ENCODE measurements at regions not wholly inside any gene's neighbourhood (a gene's known extent, or its start where the extent isn't known, plus 50 kb on each side); places are given as distances from the start of the nearest gene placed in this dataset.

- no peak for DNase-seq
Observed at GRCh38 chr13:79749984-79750551, 269.1 kb downstream of the NDFIP2 start.

GRCh38 chr13:79749566-79749965, 268.6 kb downstream of the NDFIP2 start:
- DNase-seq = no peak

- DNase-seq = no peak
Observed at GRCh38 chr13:79745081-79745480, 264.1 kb downstream of the NDFIP2 start.

DNA sequence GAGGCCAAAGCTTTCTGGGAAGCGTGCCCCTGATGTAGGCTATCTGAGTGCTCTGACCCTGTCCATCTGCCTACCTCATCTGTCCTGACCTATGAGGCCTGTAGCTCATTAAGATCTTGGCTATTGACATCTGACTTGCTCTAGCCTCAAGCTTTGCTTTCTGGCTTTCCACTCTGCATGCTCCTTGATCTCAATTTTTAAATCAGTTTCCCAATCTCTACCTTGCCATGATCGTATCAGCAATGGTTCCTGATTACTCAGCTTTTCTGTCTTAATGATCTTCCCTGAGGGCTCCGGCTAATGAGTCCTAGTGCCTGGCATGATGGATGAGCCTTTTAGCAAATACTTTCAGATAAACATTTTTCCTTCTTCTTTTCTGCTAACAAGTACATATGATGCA, 262.0 kb downstream of the NDFIP2 start:
- DNase-seq = no peak

- no peak for DNase-seq
Observed at GRCh38 chr13:79740991-79741390, 260.0 kb downstream of the NDFIP2 start.

DNA sequence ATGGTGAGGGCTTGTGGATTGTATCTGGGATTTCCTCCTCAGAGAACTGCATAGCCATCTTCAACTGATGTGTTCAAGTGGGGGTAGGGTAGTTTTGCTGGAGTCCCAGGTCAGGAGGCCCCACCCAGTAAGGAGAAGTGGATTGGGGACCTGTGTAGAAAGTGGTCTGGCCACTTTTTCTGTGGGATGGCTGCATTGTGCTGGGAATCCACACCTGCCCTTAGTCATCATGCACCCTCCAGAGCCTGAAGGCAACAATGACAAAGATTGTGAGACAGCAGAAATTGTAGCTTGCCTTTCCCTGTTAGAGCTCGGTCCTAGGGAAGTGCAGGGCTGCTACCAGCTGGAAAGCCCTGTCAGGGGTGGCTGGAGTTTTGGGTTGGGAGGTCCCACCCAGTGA, 255.4 kb downstream of the NDFIP2 start:
- DNase-seq = no peak

- DNase-seq = no peak
Observed at GRCh38 chr13:79735228-79735627, 254.3 kb downstream of the NDFIP2 start.

DNA sequence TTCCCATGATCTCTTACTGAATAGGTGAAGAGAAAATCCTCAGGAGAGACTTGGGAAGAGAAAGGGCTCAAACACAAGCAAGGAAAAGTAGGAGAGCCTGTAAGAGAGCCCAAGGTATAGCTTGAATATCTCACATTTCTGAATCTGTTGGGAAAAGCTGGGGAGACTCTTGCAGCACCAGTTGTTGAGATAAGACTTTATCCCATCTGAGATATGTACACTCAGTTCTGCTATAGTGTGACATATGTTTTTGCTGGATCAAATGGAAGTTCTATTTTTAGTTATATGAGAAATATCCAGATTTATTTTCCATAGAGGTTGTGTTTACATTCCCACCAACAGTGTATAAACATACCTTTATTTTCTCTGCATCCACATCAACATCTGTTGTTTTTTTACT, 246.1 kb downstream of the NDFIP2 start:
- DNase-seq = no peak

GRCh38 chr13:79725841-79726240, 244.9 kb downstream of the NDFIP2 start:
- no peak for DNase-seq

DNA sequence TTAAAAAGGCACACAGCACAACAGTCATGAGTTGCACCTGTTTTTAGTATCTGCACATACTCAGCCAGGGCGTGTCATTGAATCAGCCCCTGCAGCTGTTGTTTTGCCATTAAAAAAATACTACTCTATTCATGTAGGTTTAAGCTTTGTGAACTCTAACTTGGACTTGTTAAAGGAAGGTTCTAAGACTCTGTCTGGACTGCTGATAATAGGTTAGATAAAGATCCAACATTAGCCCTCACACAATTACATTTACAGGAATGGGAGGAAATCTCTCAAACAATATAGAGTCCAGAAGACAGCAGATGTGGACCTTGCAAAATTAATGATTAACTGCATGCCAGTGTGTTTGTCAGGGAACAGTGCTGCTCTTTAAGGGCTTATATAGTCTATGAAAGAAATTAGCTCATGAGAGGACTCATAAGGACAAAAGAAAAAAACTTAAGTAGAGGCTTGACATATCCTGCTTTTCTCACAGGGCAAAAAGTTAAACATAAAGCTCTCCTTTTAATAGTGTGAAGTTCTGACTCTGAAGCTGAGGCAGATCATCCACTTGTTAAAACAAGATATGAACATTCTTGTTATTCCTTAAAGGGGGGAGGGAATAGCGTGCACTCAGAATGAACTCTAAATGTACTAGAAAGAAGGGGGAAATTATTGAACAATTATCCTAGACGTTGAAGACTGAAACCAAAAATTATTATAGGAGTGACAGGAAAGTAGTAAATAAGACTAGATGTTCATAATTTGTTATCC, 243.6 kb downstream of the NDFIP2 start:
- no peak for DNase-seq

DNA sequence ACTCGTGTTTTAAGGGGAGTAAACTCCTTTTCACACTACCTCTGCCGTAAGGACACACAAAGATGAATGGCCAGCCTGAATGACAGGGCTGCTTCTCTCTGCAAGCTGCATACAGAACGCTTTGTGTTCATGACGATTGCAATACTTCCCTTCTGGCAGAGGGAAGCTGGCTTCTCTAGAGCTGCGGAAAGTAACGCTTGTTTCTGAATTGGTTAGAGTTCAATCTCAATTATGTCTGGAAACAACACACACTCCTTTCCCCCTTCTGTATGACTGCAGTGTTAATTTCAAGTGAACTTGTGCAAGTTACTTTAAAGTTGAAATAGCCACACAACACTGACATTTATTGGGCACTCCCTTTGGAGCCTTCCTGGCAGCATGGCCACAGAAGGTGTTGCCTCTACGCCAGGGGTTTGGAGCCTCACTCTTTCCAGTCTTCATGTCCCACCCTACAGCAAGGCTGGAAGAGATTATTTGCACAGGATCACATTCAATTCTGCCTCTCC, 242.6 kb downstream of the NDFIP2 start:
- no peak for DNase-seq

- DNase-seq = no peak
Observed at GRCh38 chr13:79722885-79723445, 242.0 kb downstream of the NDFIP2 start.

DNA sequence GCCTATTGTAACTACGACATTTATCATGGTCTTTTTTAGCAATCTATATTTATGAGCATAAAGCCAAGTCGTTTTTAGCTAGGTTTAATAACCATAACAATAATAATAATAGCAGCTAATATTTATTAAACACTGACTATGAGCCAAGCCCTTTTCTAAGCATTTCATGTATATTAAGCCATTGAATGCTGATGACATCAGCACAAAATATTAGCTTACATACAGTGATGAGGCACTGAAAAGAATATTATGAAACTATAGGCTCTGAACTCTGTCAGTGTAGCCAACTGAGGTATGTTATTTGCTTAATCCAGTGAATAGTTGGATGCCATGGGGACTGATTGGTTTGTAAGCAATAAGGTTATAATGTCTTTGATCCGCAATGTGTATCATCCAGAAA, 235.2 kb downstream of the NDFIP2 start:
- no peak for DNase-seq

GRCh38 chr13:79711631-79712030, 230.7 kb downstream of the NDFIP2 start:
- no peak for DNase-seq

DNA sequence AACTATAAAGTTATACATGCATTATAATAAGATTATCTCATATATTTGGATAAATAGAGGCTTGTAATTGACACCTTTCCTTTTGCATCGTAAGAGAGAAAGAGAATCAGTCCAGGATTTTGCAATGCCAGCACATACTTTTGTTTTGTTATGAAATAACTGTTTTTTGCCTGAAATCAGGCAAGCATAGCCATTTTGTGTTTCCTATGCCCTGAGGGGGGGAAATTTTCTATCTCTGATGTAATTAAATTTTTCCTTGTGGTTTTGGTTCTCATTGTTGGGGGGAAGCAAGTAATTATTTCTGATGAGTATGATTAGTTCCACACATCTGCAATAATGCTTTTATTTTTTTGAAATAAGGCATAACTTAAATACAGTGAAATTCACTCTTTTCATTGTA, 229.4 kb downstream of the NDFIP2 start:
- DNase-seq = no peak

DNA sequence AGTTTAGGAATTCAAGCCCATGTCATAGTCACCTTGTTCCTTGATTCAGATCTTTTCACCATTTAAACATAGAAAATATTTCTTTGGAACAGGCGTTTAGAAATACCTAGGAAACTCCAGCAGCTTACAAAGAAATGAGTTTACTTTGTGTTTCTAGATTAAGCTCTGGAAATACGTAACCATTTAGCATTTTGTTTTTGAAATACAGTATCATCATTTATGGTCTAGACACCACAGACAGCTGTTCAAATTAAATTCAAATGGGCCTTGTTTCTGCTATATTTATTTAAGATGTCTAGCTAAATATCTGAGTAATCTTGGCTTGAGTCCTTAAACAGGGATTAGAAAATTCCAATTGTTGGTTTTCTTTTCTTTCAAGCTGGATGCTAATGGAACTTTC, 228.5 kb downstream of the NDFIP2 start:
- no peak for DNase-seq

GRCh38 chr13:79703772-79704171, 222.8 kb downstream of the NDFIP2 start:
- DNase-seq = no peak

DNA sequence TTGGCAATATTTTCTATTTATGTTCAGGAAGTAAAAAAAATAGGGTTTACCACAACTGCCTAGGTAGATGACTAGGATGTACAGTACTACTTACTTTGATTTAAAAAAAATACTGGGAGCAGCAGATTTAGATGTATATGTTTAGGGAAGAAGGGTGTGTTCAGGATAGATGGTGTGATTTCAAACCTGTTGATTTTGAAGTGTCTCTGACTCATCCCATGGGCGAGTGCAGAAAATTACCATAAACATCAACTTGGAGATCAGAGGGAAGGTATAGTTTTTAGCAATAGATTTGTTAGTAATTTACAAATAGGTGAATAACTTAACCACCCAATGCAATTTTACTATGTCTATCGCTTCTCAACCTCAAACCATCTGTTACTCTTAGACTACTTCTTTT, 214.8 kb downstream of the NDFIP2 start:
- no peak for DNase-seq

- DNase-seq = no peak
Observed at GRCh38 chr13:79692846-79693245, 211.9 kb downstream of the NDFIP2 start.

DNA sequence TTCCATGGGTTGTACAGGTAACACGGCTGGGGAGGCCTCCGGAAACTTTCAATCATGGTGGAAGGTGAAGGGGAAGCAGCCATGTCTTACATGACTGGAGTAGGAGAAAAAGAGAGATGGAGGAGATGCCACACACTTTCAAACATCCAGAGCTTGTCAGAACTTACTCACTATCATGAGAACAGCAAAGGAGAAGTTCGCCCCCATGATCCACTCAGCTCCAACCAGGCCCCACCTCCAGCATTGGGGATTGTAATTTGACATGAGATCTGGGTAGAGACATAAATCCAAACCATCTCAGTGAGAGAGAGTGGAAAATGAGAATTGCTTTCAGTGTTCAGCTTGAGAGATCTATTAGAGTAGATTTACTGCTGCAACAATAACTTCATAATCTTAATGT, 210.9 kb downstream of the NDFIP2 start:
- no peak for DNase-seq

- no peak for DNase-seq
Observed at GRCh38 chr13:79688741-79689140, 207.8 kb downstream of the NDFIP2 start.

- no peak for DNase-seq
Observed at GRCh38 chr13:79686441-79686840, 205.5 kb downstream of the NDFIP2 start.

DNA sequence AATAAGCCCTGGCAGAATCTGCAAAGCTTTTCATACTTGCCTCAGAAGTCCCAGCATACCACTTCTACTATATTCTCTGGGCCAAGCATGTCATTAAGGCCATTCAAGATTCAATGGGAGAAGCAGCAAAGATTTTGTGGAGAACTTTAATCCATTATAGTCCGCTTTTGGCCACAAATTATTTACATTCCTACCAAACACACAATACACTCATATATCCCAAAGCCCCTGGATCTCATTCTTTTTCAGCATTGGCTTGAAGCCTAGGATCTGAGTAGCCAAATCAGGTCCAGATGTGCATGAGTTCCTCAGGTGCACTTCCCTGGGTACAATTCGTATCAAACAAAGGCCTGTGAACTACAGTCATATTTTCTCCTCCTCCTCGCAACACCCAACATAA, 203.4 kb downstream of the NDFIP2 start:
- DNase-seq = no peak

DNA sequence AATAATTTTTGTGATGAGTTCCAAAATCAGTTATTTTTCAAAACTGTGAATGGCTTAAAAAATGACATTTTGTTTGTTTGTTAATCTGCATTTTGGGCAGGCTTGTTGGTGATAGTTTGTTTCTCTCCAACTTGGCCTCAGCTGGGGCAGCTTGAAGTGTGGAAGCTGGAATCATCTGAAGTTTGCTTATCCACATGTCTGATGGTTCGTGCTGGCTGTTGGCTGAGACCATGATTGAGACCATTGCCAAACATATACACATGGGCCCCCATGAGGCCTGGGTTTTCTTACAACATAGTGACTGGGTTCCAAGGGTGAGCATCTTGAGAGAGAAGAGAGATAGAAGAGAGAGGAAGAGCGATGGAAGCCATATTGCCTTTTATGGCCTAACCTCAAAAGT, 201.2 kb downstream of the NDFIP2 start:
- DNase-seq = no peak

GRCh38 chr13:79681069-79681468, 200.1 kb downstream of the NDFIP2 start:
- no peak for DNase-seq

All from NCI-H1092 (cell line).